ENCODE measurements at regions not wholly inside any gene's neighbourhood (a gene's known extent, or its start where the extent isn't known, plus 50 kb on each side); places are given as distances from the start of the nearest gene placed in this dataset.
"Not testable (repeated sequence)": the region's sequence is repeated elsewhere in the genome, so short reads cannot be mapped to it uniquely, and the experiment has no call there.

DNA sequence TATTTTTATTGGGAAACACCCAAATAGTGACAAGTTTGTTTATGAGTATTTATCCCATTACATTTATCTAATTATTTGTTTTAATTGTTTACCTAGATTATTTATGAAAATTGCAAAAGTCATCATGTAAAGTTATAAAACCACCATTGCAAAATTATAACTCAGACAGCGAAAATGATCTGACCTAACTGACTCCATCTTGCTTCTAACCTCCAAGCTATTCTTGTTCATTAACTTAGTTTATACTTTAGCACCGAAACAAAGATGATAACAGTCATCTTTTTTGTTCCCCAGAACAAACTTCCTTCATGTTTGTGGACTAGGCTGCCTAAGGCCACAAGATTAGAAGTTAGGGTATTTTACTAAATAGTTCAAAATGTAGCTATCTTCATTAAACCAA is 190.8 kb downstream of the FASLG start:
- Histone ChIP-seq H3K4me1 (ENCODE audit: insufficient read depth) (no peaks in the 10 kb centered on the region), H3K27me3 (no peaks in the 10 kb centered on the region), H3K9me3 (ENCODE audit: low read depth) (no peaks in the 10 kb centered on the region), H4K20me1 (ENCODE audit: insufficient read depth, poor library complexity, severe bottlenecking) (no peaks in the 10 kb centered on the region), H2AFZ (no peak overlapping the region), H3K36me3 (replicated peaks; ENCODE audit: insufficient read depth, low read depth) (no peaks in the 10 kb centered on the region), H3K4me2 (no peak overlapping the region), H3K27ac (no peak overlapping the region), H3K9me2 (replicated peaks; ENCODE audit: insufficient read depth) (no peaks in the 10 kb centered on the region), H3K4me3 (no peak overlapping the region), H3K79me2 (no peaks in the 10 kb centered on the region)
- no peak for TF ChIP-seq EZH2 (IDR thresholded peaks at IDR 0.05; ENCODE audit: borderline replicate concordance)
- TF ChIP-seq, protein P1, sequence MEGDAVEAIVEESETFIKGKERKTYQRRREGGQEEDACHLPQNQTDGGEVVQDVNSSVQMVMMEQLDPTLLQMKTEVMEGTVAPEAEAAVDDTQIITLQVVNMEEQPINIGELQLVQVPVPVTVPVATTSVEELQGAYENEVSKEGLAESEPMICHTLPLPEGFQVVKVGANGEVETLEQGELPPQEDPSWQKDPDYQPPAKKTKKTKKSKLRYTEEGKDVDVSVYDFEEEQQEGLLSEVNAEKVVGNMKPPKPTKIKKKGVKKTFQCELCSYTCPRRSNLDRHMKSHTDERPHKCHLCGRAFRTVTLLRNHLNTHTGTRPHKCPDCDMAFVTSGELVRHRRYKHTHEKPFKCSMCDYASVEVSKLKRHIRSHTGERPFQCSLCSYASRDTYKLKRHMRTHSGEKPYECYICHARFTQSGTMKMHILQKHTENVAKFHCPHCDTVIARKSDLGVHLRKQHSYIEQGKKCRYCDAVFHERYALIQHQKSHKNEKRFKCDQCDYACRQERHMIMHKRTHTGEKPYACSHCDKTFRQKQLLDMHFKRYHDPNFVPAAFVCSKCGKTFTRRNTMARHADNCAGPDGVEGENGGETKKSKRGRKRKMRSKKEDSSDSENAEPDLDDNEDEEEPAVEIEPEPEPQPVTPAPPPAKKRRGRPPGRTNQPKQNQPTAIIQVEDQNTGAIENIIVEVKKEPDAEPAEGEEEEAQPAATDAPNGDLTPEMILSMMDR (IDR thresholded peaks at IDR 0.05; ENCODE audit: poor library complexity) = no peak
- TF ChIP-seq EZH2phosphoT487 (IDR thresholded peaks at IDR 0.05; ENCODE audit: low read depth, severe bottlenecking, unreplicated experiment) = no peak
- 91% methylated on average over 2 of the region's 2 CpGs for WGBS (ENCODE audit: low lambda C conversion rate, missing lambda C conversion rate)
- no peak for DNase-seq (ENCODE audit: low spot score)

DNA sequence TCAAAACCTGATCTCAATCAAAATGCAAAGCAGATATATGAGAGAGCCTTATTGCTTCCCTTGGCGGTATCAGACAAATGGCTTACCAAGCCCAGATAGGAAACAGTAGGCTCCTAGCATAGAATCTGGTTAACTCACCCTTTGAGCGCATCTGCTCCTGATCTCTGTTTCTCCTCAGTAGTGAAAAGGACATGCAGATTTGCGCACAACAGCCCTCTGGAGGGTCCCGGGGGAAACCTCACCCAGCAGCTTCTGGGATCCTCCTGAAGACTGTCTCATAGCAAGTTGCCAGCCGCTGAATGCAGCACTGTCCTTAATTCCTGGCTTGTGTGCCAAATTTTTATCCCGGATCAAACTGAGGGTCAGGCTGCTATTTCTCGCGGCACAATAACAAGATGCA is 192.2 kb downstream of the FASLG start:
- H3K27me3 ChIP-seq = no peaks in the 10 kb centered on the region
- H2AFZ ChIP-seq = no peak overlapping the region
- H3K79me2 ChIP-seq = no peaks in the 10 kb centered on the region
- no peak overlapping the region for H3K4me2 ChIP-seq
- H3K4me3 ChIP-seq = no peak overlapping the region
- no peak for TF ChIP-seq EZH2 (IDR thresholded peaks at IDR 0.05; ENCODE audit: borderline replicate concordance)
- TF ChIP-seq, protein P1 (IDR thresholded peaks at IDR 0.05; ENCODE audit: poor library complexity) = no peak
- no peak for TF ChIP-seq EZH2phosphoT487 (IDR thresholded peaks at IDR 0.05; ENCODE audit: low read depth, severe bottlenecking, unreplicated experiment)
- WGBS (ENCODE audit: low lambda C conversion rate, missing lambda C conversion rate) = 64% methylated on average over 8 of the region's 8 CpGs
- no peak for DNase-seq (ENCODE audit: low spot score)
- H3K27ac ChIP-seq = no peak overlapping the region
- no peaks in the 10 kb centered on the region for H3K9me2 ChIP-seq (replicated peaks; ENCODE audit: insufficient read depth)
- H3K36me3 ChIP-seq (replicated peaks; ENCODE audit: insufficient read depth, low read depth) = no peaks in the 10 kb centered on the region
- no peaks in the 10 kb centered on the region for H3K9me3 ChIP-seq (ENCODE audit: low read depth)
- H4K20me1 ChIP-seq (ENCODE audit: insufficient read depth, poor library complexity, severe bottlenecking) = no peaks in the 10 kb centered on the region
- H3K4me1 ChIP-seq (ENCODE audit: insufficient read depth) = no peaks in the 10 kb centered on the region

DNA sequence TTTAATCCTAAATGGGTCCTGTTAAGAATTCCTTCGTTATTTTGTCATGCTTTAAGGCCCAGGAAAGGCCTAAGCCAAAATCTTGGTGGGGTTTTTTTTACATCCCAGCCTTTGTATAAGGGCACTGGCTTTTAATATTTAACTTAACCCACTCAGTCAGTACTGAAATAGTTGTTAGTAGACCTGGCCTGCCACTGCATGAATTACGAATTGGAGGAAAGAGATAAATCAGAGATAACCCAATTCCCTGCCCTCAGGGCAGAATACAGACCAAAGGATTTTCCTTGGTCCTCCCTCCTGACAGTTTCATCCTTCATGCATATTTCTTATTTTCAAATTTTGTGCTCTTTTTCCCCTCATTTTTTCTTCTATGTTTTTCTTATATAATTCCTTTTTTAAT is 193.0 kb downstream of the FASLG start:
- H3K4me3 ChIP-seq = no peak overlapping the region
- TF ChIP-seq EZH2 (IDR thresholded peaks at IDR 0.05; ENCODE audit: borderline replicate concordance) (no peak), EZH2phosphoT487 (IDR thresholded peaks at IDR 0.05; ENCODE audit: low read depth, severe bottlenecking, unreplicated experiment) (no peak)
- TF ChIP-seq, protein P1 (IDR thresholded peaks at IDR 0.05; ENCODE audit: poor library complexity) = no peak
- H3K79me2 ChIP-seq = no peaks in the 10 kb centered on the region
- DNase-seq (ENCODE audit: low spot score) = no peak
- H3K4me1 ChIP-seq (ENCODE audit: insufficient read depth) = no peaks in the 10 kb centered on the region
- no peaks in the 10 kb centered on the region for H3K36me3 ChIP-seq (replicated peaks; ENCODE audit: insufficient read depth, low read depth)
- no peaks in the 10 kb centered on the region for H3K27me3 ChIP-seq
- no peak overlapping the region for H3K27ac ChIP-seq
- no peaks in the 10 kb centered on the region for H3K9me3 ChIP-seq (ENCODE audit: low read depth)
- H3K9me2 ChIP-seq (replicated peaks; ENCODE audit: insufficient read depth) = no peaks in the 10 kb centered on the region
- H3K4me2 ChIP-seq = no peak overlapping the region
- H2AFZ ChIP-seq = no peak overlapping the region
- no peaks in the 10 kb centered on the region for H4K20me1 ChIP-seq (ENCODE audit: insufficient read depth, poor library complexity, severe bottlenecking)
- WGBS (ENCODE audit: low lambda C conversion rate, missing lambda C conversion rate) = 34% methylated on average over 2 of the region's 2 CpGs

- H4K20me1 ChIP-seq (ENCODE audit: insufficient read depth, poor library complexity, severe bottlenecking); H3K9me2 ChIP-seq (replicated peaks; ENCODE audit: insufficient read depth); H3K79me2 ChIP-seq; H3K9me3 ChIP-seq (ENCODE audit: low read depth); H3K4me1 ChIP-seq (ENCODE audit: insufficient read depth); H3K27ac ChIP-seq; H3K36me3 ChIP-seq (replicated peaks; ENCODE audit: insufficient read depth, low read depth); DNase-seq (ENCODE audit: low spot score); H3K4me3 ChIP-seq; H2AFZ ChIP-seq; H3K4me2 ChIP-seq; H3K27me3 ChIP-seq: not testable (repeated sequence)
- WGBS (ENCODE audit: low lambda C conversion rate, missing lambda C conversion rate) = 90% methylated on average over 9 of the region's 9 CpGs
Measured at GRCh38 chr1:172855983-172856382, 194.8 kb downstream of the TNFSF18 start.
